ENCODE measurements at regions not wholly inside any gene's neighbourhood (a gene's known extent, or its start where the extent isn't known, plus 50 kb on each side); places are given as distances from the start of the nearest gene placed in this dataset.

GRCh38 chr7:131861620-131862346, 305.4 kb upstream of the PODXL start:
- TF ChIP-seq CTCF (IDR thresholded peaks at IDR 0.05; ENCODE audit: low read length) (no peak), EZH2 (IDR thresholded peaks at IDR 0.05; ENCODE audit: borderline replicate concordance, low read length) (no peak)
